ENCODE measurements at regions not wholly inside any gene's neighbourhood (a gene's known extent, or its start where the extent isn't known, plus 50 kb on each side); places are given as distances from the start of the nearest gene placed in this dataset.

DNA sequence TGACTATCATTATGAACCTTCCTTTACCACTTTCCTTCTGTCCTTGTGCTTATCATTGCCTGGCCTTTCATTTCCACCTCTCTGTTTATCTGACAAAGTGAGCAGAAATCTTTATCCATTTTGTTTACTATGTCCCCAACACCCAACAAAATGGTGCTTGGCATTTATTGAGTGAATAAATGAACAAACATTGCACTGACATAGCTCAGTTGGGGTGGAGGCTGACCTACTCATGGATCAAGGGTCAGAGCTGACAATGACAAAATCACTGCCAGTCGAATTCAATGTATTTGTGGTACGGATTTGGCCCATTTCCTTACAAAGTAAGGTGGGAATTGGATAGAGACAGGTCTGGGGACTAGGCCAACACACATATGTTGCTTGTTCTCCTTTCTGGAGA, 257.4 kb upstream of the PLXNA2 start:
- no peak for TF ChIP-seq CEBPB (IDR thresholded peaks at IDR 0.05)
- TF ChIP-seq, protein P1, sequence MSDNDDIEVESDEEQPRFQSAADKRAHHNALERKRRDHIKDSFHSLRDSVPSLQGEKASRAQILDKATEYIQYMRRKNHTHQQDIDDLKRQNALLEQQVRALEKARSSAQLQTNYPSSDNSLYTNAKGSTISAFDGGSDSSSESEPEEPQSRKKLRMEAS (IDR thresholded peaks at IDR 0.05): no peak
- no peak for TF ChIP-seq RAD21 (IDR thresholded peaks at IDR 0.05; ENCODE audit: low read depth)
- TF ChIP-seq EGR1 (IDR thresholded peaks at IDR 0.05): no peak
- TF ChIP-seq TEAD4 (IDR thresholded peaks at IDR 0.05): no peak
- TF ChIP-seq, protein P2, sequence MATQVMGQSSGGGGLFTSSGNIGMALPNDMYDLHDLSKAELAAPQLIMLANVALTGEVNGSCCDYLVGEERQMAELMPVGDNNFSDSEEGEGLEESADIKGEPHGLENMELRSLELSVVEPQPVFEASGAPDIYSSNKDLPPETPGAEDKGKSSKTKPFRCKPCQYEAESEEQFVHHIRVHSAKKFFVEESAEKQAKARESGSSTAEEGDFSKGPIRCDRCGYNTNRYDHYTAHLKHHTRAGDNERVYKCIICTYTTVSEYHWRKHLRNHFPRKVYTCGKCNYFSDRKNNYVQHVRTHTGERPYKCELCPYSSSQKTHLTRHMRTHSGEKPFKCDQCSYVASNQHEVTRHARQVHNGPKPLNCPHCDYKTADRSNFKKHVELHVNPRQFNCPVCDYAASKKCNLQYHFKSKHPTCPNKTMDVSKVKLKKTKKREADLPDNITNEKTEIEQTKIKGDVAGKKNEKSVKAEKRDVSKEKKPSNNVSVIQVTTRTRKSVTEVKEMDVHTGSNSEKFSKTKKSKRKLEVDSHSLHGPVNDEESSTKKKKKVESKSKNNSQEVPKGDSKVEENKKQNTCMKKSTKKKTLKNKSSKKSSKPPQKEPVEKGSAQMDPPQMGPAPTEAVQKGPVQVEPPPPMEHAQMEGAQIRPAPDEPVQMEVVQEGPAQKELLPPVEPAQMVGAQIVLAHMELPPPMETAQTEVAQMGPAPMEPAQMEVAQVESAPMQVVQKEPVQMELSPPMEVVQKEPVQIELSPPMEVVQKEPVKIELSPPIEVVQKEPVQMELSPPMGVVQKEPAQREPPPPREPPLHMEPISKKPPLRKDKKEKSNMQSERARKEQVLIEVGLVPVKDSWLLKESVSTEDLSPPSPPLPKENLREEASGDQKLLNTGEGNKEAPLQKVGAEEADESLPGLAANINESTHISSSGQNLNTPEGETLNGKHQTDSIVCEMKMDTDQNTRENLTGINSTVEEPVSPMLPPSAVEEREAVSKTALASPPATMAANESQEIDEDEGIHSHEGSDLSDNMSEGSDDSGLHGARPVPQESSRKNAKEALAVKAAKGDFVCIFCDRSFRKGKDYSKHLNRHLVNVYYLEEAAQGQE (IDR thresholded peaks at IDR 0.05; ENCODE audit: low read depth): no peak
- TF ChIP-seq YY1 (IDR thresholded peaks at IDR 0.05; ENCODE audit: low read depth): no peak
- no peak for TF ChIP-seq EP300 (IDR thresholded peaks at IDR 0.05; ENCODE audit: borderline replicate concordance)
- TF ChIP-seq TCF12 (IDR thresholded peaks at IDR 0.05; ENCODE audit: low read depth): no peak
- TF ChIP-seq, protein P3, sequence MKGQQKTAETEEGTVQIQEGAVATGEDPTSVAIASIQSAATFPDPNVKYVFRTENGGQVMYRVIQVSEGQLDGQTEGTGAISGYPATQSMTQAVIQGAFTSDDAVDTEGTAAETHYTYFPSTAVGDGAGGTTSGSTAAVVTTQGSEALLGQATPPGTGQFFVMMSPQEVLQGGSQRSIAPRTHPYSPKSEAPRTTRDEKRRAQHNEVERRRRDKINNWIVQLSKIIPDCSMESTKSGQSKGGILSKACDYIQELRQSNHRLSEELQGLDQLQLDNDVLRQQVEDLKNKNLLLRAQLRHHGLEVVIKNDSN (IDR thresholded peaks at IDR 0.05): no peak
- no peak for TF ChIP-seq NFIC (IDR thresholded peaks at IDR 0.05)
- TF ChIP-seq FOXM1 (IDR thresholded peaks at IDR 0.05; ENCODE audit: borderline replicate concordance, low read depth): no peak

All from Ishikawa (cell line).